ENCODE measurements at regions not wholly inside any gene's neighbourhood (a gene's known extent, or its start where the extent isn't known, plus 50 kb on each side); places are given as distances from the start of the nearest gene placed in this dataset.

- intact Hi-C loops (cut with DNase I) = no loop called here
- 93 to 94% methylated on average over 1 of the region's 1 CpG for WGBS, 2 donors
- H3K36me3 ChIP-seq = no peaks in the 10 kb centered on the region
- H3K27ac ChIP-seq = no peak overlapping the region
- no peaks in the 10 kb centered on the region for H3K4me1 ChIP-seq
- no peaks in the 10 kb centered on the region for H3K9me3 ChIP-seq
- no peak for DNase-seq
- no peaks in the 10 kb centered on the region for H3K27me3 ChIP-seq
- no peak for TF ChIP-seq CTCF (IDR thresholded peaks at IDR 0.05)
- no peak overlapping the region for H3K4me3 ChIP-seq (replicated peaks in 1 of 3)
These were observed 989.6 kb upstream of the ARRDC3 start for GRCh38 chr5:92372766-92373165.

GRCh38 chr5:92371889-92372235, 988.7 kb upstream of the ARRDC3 start:
- TF ChIP-seq CTCF (IDR thresholded peaks at IDR 0.05) (no peak), POLR2A (IDR thresholded peaks at IDR 0.05) (no peak)
- WGBS, 2 donors = 86 to 87% methylated on average over 2 of the region's 2 CpGs
- H3K4me3 ChIP-seq (replicated peaks in 1 of 3) = no peak overlapping the region
- no peaks in the 10 kb centered on the region for H3K9me3 ChIP-seq
- H3K36me3 ChIP-seq = no peaks in the 10 kb centered on the region
- H3K4me1 ChIP-seq = no peaks in the 10 kb centered on the region
- H3K27ac ChIP-seq = no peak overlapping the region
- no peak for DNase-seq
- intact Hi-C loops (cut with DNase I) = no loop called here
- no peaks in the 10 kb centered on the region for H3K27me3 ChIP-seq

DNA sequence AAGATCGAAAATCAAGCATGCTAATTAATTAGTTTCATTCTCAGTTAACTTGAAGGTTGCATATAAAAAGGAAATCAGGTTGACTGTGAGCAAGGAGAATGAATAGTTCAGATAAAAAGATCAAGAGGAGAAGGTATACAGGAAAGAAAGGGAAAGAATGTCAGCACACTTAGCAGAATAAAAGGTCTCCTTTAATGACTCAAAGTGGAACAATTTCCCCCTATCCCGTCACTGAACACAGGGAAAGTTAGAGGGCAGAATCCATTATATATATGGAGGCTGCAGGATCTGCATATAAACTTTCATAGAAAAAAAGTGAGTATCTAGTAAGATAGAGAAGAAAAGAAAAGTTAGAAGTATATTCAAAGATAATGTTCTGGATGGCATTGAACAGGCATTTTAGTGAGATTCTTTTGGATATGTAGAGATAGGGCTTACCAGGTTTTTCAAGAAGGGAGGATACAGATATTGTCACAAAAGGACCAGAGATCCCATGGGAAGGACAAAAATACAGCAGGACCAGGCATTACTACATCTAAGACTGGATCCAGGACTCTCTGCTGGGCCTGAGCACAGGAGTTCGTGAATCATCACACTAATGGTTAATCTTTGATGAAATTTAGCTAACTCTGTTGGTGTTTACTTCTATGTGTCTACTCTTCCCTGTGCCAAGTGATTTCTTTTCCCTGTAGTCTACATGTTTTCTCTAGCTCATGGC, 988.2 kb upstream of the ARRDC3 start:
- Histone ChIP-seq H3K27ac (no peak overlapping the region), H3K9me3 (no peaks in the 10 kb centered on the region), H3K27me3 (no peaks in the 10 kb centered on the region), H3K4me3 (replicated peaks in 1 of 3) (no peak overlapping the region), H3K4me1 (no peaks in the 10 kb centered on the region), H3K36me3 (no peaks in the 10 kb centered on the region)
- intact Hi-C loops (cut with DNase I) = no loop called here
- TF ChIP-seq CTCF (IDR thresholded peaks at IDR 0.05) (no peak), POLR2A (IDR thresholded peaks at IDR 0.05) (no peak)
- 79 to 92% methylated on average over 3 of the region's 3 CpGs for WGBS, 2 donors
- DNase-seq = no peak

GRCh38 chr5:92370032-92370431, 986.9 kb upstream of the ARRDC3 start:
- no peaks in the 10 kb centered on the region for H3K36me3 ChIP-seq
- H3K27ac ChIP-seq = no peak overlapping the region
- no peak overlapping the region for H3K4me3 ChIP-seq (replicated peaks in 1 of 3)
- no peaks in the 10 kb centered on the region for H3K9me3 ChIP-seq
- 91 to 93% methylated on average over 3 of the region's 3 CpGs for WGBS, 2 donors
- no peak for DNase-seq
- TF ChIP-seq CTCF (IDR thresholded peaks at IDR 0.05) (no peak), POLR2A (IDR thresholded peaks at IDR 0.05) (no peak)
- no peaks in the 10 kb centered on the region for H3K27me3 ChIP-seq
- intact Hi-C loops (cut with DNase I) = no loop called here
- H3K4me1 ChIP-seq = no peaks in the 10 kb centered on the region

DNA sequence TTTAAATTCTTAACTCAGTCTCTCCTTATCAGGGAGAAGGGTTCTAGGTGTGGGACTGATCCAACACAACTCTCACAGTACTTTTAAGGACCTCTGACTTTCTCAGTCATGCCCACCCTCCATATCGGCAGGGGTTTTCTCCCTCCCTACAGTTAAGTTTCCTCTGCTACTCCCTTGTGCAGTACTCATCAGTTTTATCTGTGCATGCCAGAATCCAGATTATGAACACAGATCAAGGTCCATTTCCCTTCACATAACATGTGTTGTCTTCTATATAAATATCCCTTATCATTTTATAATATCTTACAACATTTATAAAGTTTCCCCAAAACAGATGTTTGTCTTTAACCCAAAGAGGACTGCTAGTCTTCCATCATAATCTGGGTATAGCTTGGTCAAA, 986.5 kb upstream of the ARRDC3 start:
- 93% methylated on average over 1 of the region's 1 CpG for WGBS, 2 donors

More for the DNA sequence above, 986.5 kb upstream of the ARRDC3 start:
- H3K4me3 ChIP-seq (replicated peaks in 1 of 3) = no peak overlapping the region
- no peaks in the 10 kb centered on the region for H3K4me1 ChIP-seq
- H3K27ac ChIP-seq = no peak overlapping the region
- H3K9me3 ChIP-seq = no peaks in the 10 kb centered on the region
- H3K27me3 ChIP-seq = no peaks in the 10 kb centered on the region
- TF ChIP-seq POLR2A (IDR thresholded peaks at IDR 0.05) = no peak
- TF ChIP-seq CTCF (IDR thresholded peaks at IDR 0.05) = no peak
- intact Hi-C loops (cut with DNase I) = no loop called here
- H3K36me3 ChIP-seq = no peaks in the 10 kb centered on the region
- DNase-seq = no peak

Data from thyroid gland (tissue), 4 donors.